HCT116 (cell line): ENCODE measurements at regions not wholly inside any gene's neighbourhood (a gene's known extent, or its start where the extent isn't known, plus 50 kb on each side); places are given as distances from the start of the nearest gene placed in this dataset.
"Not testable (repeated sequence)": the region's sequence is repeated elsewhere in the genome, so short reads cannot be mapped to it uniquely, and the experiment has no call there.

Experiments used
- ATAC-seq: fragments of 200-7000 bp; cut with Tn5 transposase; 2 replicates; pipeline ENCODE4 v1.9.1; 2020; ENCODE audit warnings: mild to moderate bottlenecking, moderate library complexity
- BruUV-seq: library from RNA; stranded (reverse); fragments of 400-500 nt; replicated peaks from 2 replicates; lab custom pipeline; 2021; lab: Mats Ljungman, UMichigan
- CTCF ChIA-PET: fragments of 300-600 bp; sonication (Branson Sonifier 250); formaldehyde crosslinking; loops from one replicate; lab custom pipeline; 2021; ENCODE audit warnings: antibody characterized with exemption; lab: Charles Lee
- POLR2A ChIA-PET: fragments of 300-600, 350-600 bp; sonication (Branson Sonifier 250); formaldehyde crosslinking; loops from one replicate; lab custom pipeline; 2021; ENCODE audit warnings: antibody characterized with exemption; lab: Charles Lee
- RAD21 ChIA-PET, 2 experiments: fragments of 300-600 bp; sonication (Branson Sonifier 250); formaldehyde crosslinking; loops; one replicate each; lab custom pipeline; 2023; ENCODE audit warnings: low total read pairs in 2 of 2; ENCODE audit not compliant: uncharacterized antibody in 2 of 2, unreplicated experiment in 2 of 2, low non-redundant PET in 1 of 2; lab: Charles Lee
- DNase-seq: peaks from one replicate; pipeline ENCODE4 v3.0.0-alpha.2; 2010; ENCODE audit warnings: low read depth, low spot score
- H2AFZ ChIP-seq: fragments of 200-600 bp; shearing (Covaris generic), sonication (generic); 2 replicates; pipeline ENCODE4 v1.6.1; 2017; ENCODE audit warnings: low read depth, mixed run types, mixed read lengths, antibody characterized with exemption, low read length; ENCODE audit not compliant: poor library complexity, severe bottlenecking
- H3K27ac ChIP-seq: 2 replicates; pipeline ENCODE4 v1.5.1; 2012; ENCODE audit warnings: low read depth, low read length
- H3K27me3 ChIP-seq: fragments of 200-600 bp; sonication (generic); 2 replicates; pipeline ENCODE4 v1.6.1; 2016; ENCODE audit warnings: mixed run types, low read length, mixed read lengths; ENCODE audit not compliant: insufficient read depth
- H3K36me3 ChIP-seq, 2 experiments: fragments of 200-500 bp in 1 of 2; fragments of 200-600 bp in 1 of 2; sonication (Bioruptor generic) in 1 of 2; sonication (generic) in 1 of 2; 2 replicates each; pipeline versions ENCODE4 v1.5.1 to v1.6.1; 2014 to 2016; ENCODE audit warnings: low read length in 2 of 2, inconsistent platforms in 1 of 2, mixed read lengths in 1 of 2, mixed run types in 1 of 2; ENCODE audit not compliant: insufficient read depth in 2 of 2, control insufficient read depth in 1 of 2
- H3K4me1 ChIP-seq, 2 experiments: fragments of 200-600 bp in 1 of 2; sonication (generic) in 1 of 2; 2 replicates each; pipeline versions ENCODE4 v1.5.1 to v1.6.1; 2012 to 2017; ENCODE audit warnings: low read length in 2 of 2, inconsistent platforms in 1 of 2, mild to moderate bottlenecking in 1 of 2, mixed read lengths in 1 of 2, mixed run types in 1 of 2, moderate library complexity in 1 of 2; ENCODE audit not compliant: insufficient read depth in 2 of 2, control insufficient read depth in 1 of 2
- H3K4me2 ChIP-seq: fragments of 200-600 bp; sonication (generic); 2 replicates; pipeline ENCODE4 v1.6.1; 2017; ENCODE audit warnings: mixed run types, low read length, mixed read lengths
- H3K4me3 ChIP-seq, 2 experiments: fragments of 200-600 bp in 1 of 2; sonication (generic) in 1 of 2; replicated peaks in 1 of 2; 2 replicates each; pipeline ENCODE4 v1.5.1; 2011 to 2016; ENCODE audit warnings: low read length in 2 of 2, control low read depth in 1 of 2, low read depth in 1 of 2, mild to moderate bottlenecking in 1 of 2, mixed read lengths in 1 of 2, mixed run types in 1 of 2
- H3K79me2 ChIP-seq: fragments of 200-600 bp; sonication (generic); 2 replicates; pipeline ENCODE4 v1.6.1; 2017; ENCODE audit warnings: mild to moderate bottlenecking, mixed run types, low read length, moderate library complexity, mixed read lengths; ENCODE audit not compliant: insufficient read depth
- H3K9ac ChIP-seq: fragments of 200-600 bp; sonication (generic); 2 replicates; pipeline ENCODE4 v1.6.1; 2016; ENCODE audit warnings: low read length, mixed read lengths
- H3K9me2 ChIP-seq: fragments of 200-600 bp; sonication (generic), shearing (Covaris generic); 2 replicates; pipeline ENCODE4 v1.6.1; 2017; ENCODE audit warnings: mixed run types, mild to moderate bottlenecking, moderate library complexity; ENCODE audit not compliant: insufficient read depth
- H3K9me3 ChIP-seq, 2 experiments: fragments of 200-500 bp in 1 of 2; fragments of 200-600 bp in 1 of 2; sonication (Bioruptor generic) in 1 of 2; sonication (generic) in 1 of 2; 2 replicates each; pipeline ENCODE4 v1.6.1; 2014 to 2017; ENCODE audit warnings: low read length in 2 of 2, mixed read lengths in 2 of 2, inconsistent platforms in 1 of 2, low read depth in 1 of 2, mild to moderate bottlenecking in 1 of 2, mixed run types in 1 of 2, moderate library complexity in 1 of 2; ENCODE audit not compliant: control insufficient read depth in 1 of 2, insufficient read depth in 1 of 2
- H4K20me1 ChIP-seq: fragments of 200-600 bp; sonication (generic), shearing (Covaris generic); 2 replicates; pipeline ENCODE4 v1.6.1; 2017; ENCODE audit warnings: mixed run types, mild to moderate bottlenecking, moderate library complexity; ENCODE audit not compliant: insufficient read depth
- CBX3 ChIP-seq: IDR thresholded peaks from 2 replicates; pipeline ENCODE4 v1.6.1; 2012; ENCODE audit warnings: low read depth
- CEBPB ChIP-seq: IDR thresholded peaks from 2 replicates; pipeline ENCODE4 v1.6.1; 2012; ENCODE audit warnings: low read depth
- EGR1 ChIP-seq: IDR thresholded peaks from 2 replicates; pipeline ENCODE4 v1.6.1; 2012; ENCODE audit warnings: low read depth
- EZH2 ChIP-seq: fragments of 200-600 bp; sonication (generic); IDR thresholded peaks from 2 replicates; pipeline ENCODE4 v1.6.1; 2017; ENCODE audit warnings: antibody characterized with exemption, mixed run types
- JUND ChIP-seq: IDR thresholded peaks from 2 replicates; pipeline ENCODE4 v1.6.1; 2012
- SIN3A ChIP-seq: IDR thresholded peaks from 2 replicates; pipeline ENCODE4 v1.6.1; 2012; ENCODE audit warnings: low read depth
- SP1 ChIP-seq: IDR thresholded peaks from 2 replicates; pipeline ENCODE4 v1.6.1; 2012; ENCODE audit warnings: low read depth
- TCF7L2 ChIP-seq: IDR thresholded peaks from 2 replicates; pipeline ENCODE4 v1.7.0; 2011; ENCODE audit warnings: borderline replicate concordance, inconsistent platforms; ENCODE audit not compliant: insufficient read depth, insufficient read length; ENCODE audit errors: extremely low read depth
- ZFX ChIP-seq: fragments of 450-650 bp; IDR thresholded peaks from 2 replicates; pipeline ENCODE4 v1.6.1; 2017
- intact Hi-C: fragments of 100-400 bp; cut with micrococcal nuclease; formaldehyde crosslinking; loops from 2 replicates; pipeline ENCODE4 v1.10.0; 2022
- TF ChIP-seq, protein P1 (sequence below): IDR thresholded peaks from 2 replicates; pipeline ENCODE4 v1.6.1; 2012

DNA sequence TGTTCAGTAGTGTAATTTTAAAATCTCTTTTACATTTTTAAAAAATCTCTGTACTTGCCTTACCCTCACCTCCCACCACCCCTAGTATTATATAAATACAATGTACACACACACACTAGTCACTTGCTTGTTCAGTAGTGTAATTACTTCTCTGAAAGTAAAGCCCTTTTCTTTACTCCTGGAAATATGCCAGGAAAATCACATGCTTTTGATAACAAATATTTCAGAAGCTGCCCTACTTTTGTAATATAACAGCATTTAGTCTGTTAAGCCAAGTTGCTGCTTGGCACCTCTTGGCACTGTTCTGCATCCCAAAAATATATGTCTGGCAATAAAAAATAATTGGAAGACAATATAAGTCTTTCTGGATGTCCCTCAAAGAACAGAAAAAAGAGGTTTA, 172.8 kb upstream of the APOOL start:
- H3K9ac ChIP-seq: no peak overlapping the region
- RAD21 ChIA-PET: no interaction called here
- no peak overlapping the region for H3K4me3 ChIP-seq
- no peaks in the 10 kb centered on the region for H4K20me1 ChIP-seq
- no peak for TF ChIP-seq SIN3A
- no peak for TF ChIP-seq CBX3
- TF ChIP-seq ZFX: no peak
- TF ChIP-seq CEBPB: no peak
- TF ChIP-seq, protein P1, sequence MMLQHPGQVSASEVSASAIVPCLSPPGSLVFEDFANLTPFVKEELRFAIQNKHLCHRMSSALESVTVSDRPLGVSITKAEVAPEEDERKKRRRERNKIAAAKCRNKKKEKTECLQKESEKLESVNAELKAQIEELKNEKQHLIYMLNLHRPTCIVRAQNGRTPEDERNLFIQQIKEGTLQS: no peak
- no peak for TF ChIP-seq EZH2
- TF ChIP-seq EGR1: no peak
- TF ChIP-seq JUND: no peak
- no peak for TF ChIP-seq TCF7L2
- no peak for TF ChIP-seq SP1
- TF ChIP-seq, all 23 proteins: peak for 0
- H3K36me3 ChIP-seq: no peaks in the 10 kb centered on the region
- H3K27me3 ChIP-seq: no peaks in the 10 kb centered on the region
- no peaks in the 10 kb centered on the region for H3K9me3 ChIP-seq
- intact Hi-C loops: no loop called here
- H3K4me2 ChIP-seq: no peak overlapping the region
- DNase-seq (no peak), ATAC-seq (no peak)
- H3K4me1 ChIP-seq: no peaks in the 10 kb centered on the region
- H3K79me2 ChIP-seq: no peaks in the 10 kb centered on the region
- H3K27ac ChIP-seq: no peak overlapping the region
- no TSS peak for BruUV-seq
- no peak overlapping the region for H2AFZ ChIP-seq
- ChIA-PET CTCF (no interaction called here), POLR2A (no interaction called here)
- no peaks in the 10 kb centered on the region for H3K9me2 ChIP-seq

DNA sequence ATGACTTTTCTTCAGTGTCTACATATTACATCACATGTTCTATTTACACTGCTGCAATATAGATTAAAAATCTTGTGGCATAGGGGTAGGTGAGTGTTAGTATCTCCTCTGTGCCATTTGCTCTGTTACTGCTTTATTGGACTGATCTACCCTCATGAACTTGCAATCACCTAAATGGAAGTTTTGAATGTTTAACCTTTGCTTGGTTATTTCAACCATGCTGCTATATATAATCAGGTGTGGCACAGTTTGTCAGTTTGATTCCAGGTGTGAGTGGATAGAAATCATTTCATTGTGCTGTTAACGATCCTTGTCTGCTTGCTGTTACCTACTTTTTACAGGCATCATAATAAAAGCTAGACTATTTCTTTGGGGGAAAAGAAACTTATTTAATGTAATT, 157.1 kb upstream of the APOOL start:
- H3K36me3 ChIP-seq, H3K9me2 ChIP-seq, H3K4me1 ChIP-seq, H3K4me3 ChIP-seq, H3K27ac ChIP-seq, H3K9ac ChIP-seq, ATAC-seq, BruUV-seq, POLR2A ChIA-PET, H4K20me1 ChIP-seq, H3K27me3 ChIP-seq, H3K4me2 ChIP-seq, DNase-seq, H3K79me2 ChIP-seq, intact Hi-C loops, H3K9me3 ChIP-seq, CTCF ChIA-PET, H2AFZ ChIP-seq, RAD21 ChIA-PET: not testable (repeated sequence)

DNA sequence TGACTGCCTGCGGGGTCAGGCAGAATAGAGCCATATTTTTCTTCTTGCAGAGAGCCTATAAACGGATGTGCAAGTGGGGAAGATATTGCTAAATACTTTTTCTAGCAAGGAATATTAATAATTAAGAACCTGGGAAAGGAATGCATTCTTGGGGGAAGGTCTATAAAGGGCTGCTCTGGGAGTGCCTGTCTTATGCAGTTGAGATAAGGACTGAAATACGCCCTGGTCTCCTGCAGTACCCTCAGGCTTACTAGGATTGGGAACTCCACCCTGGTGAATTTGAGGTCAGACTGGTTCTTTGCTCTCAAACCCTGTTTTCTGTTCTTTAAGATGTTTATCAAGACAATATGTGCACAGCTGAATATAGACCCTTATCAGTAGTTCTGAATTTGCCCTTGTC, 152.5 kb upstream of the APOOL start:
- ATAC-seq, H3K4me1 ChIP-seq, H2AFZ ChIP-seq, BruUV-seq, H3K4me2 ChIP-seq, H3K9ac ChIP-seq, H3K27me3 ChIP-seq, POLR2A ChIA-PET, H4K20me1 ChIP-seq, H3K9me3 ChIP-seq, H3K36me3 ChIP-seq, RAD21 ChIA-PET, H3K4me3 ChIP-seq, intact Hi-C loops, CTCF ChIA-PET, H3K9me2 ChIP-seq, H3K27ac ChIP-seq, DNase-seq, H3K79me2 ChIP-seq: not testable (repeated sequence)

DNA sequence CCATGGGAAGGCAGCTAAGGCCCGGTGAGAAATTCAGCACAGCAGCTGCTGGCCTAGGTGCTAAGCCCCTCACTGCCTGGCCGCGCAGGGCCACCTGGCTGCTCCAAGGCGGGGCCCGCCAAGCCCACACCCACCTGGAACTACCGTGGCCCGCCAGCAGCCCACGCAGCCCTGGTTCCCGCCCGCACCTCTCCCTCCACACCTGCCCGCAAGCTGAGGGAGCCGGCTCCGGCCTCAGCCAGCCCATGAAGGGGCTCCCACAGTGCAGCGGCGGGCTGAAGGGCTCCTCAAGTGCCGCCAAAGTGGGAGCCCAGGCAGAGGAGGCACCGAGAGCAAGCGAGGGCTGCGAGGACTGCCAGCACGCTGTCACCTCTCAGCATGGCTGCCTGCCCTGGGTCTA, 146.9 kb upstream of the APOOL start:
- POLR2A ChIA-PET, H3K79me2 ChIP-seq, H3K9me2 ChIP-seq, H3K27ac ChIP-seq, RAD21 ChIA-PET, H4K20me1 ChIP-seq, H3K4me3 ChIP-seq, H2AFZ ChIP-seq, H3K4me2 ChIP-seq, H3K4me1 ChIP-seq, DNase-seq, intact Hi-C loops, H3K9ac ChIP-seq, CTCF ChIA-PET, H3K9me3 ChIP-seq, ATAC-seq, BruUV-seq, H3K36me3 ChIP-seq, H3K27me3 ChIP-seq: not testable (repeated sequence)
